ENCODE measurements at regions not wholly inside any gene's neighbourhood (a gene's known extent, or its start where the extent isn't known, plus 50 kb on each side); places are given as distances from the start of the nearest gene placed in this dataset.

GRCh38 chr11:10926801-10927211 is 69.0 kb upstream of the ZBED5 start:
- intact Hi-C loops (cut with DNase I), result no loop called here
- DNase-seq, result no peak
- no peak for ATAC-seq

- ATAC-seq (no peak), DNase-seq (no peak)
- intact Hi-C loops (cut with DNase I), result no loop called here
These were observed 67.5 kb upstream of the ZBED5 start for GRCh38 chr11:10925149-10925926.

- intact Hi-C loops (cut with DNase I), result no loop called here
- DNase-seq (no peak), ATAC-seq (no peak)
These were observed 66.0 kb upstream of the ZBED5 start for GRCh38 chr11:10923882-10924281.

GRCh38 chr11:10922892-10923291 is 65.0 kb upstream of the ZBED5 start:
- intact Hi-C loops (cut with DNase I), result no loop called here
- DNase-seq (no peak), ATAC-seq (no peak)

- no peak for ATAC-seq
- no peak for DNase-seq
- intact Hi-C loops (cut with DNase I), result no loop called here
These were observed 63.0 kb upstream of the ZBED5 start for GRCh38 chr11:10920875-10921274.

GRCh38 chr11:10920205-10920604 is 62.4 kb upstream of the ZBED5 start:
- DNase-seq (no peak), ATAC-seq (peak; percentile 61 to 82)
- intact Hi-C loops (cut with DNase I), result no loop called here

GRCh38 chr11:10918698-10919097 is 60.8 kb upstream of the ZBED5 start:
- no peak for ATAC-seq
- intact Hi-C loops (cut with DNase I), result loop anchor here in 1 of 2 donors (10.0 kb wide), 1 partner anchor 64 kb away; the partner anchor contains the start of gene ZBED5
- DNase-seq, result no peak

- intact Hi-C loops (cut with DNase I), result loop anchor here in 1 of 2 donors (10.0 kb wide), 1 partner anchor 63 kb away; the partner anchor contains the start of gene ZBED5
- no peak for ATAC-seq
- DNase-seq, result no peak
These were observed 60.4 kb upstream of the ZBED5 start for GRCh38 chr11:10918275-10918674.

GRCh38 chr11:10917802-10918201 is 59.9 kb upstream of the ZBED5 start:
- ATAC-seq (no peak), DNase-seq (no peak)
- intact Hi-C loops (cut with DNase I), result loop anchor here in 1 of 2 donors (10.0 kb wide), 1 partner anchor 63 kb away; the partner anchor contains the start of gene ZBED5

GRCh38 chr11:10916665-10917064 is 58.8 kb upstream of the ZBED5 start:
- DNase-seq (no peak), ATAC-seq (peak in 1 of 2 donors; percentile 27)
- intact Hi-C loops (cut with DNase I), result loop anchor here in 1 of 2 donors (10.0 kb wide), 1 partner anchor 62 kb away; the partner anchor contains the start of gene ZBED5

- DNase-seq, result no peak
- ATAC-seq, result no peak
- intact Hi-C loops (cut with DNase I), result loop anchor here in 1 of 2 donors (10.0 kb wide), 1 partner anchor 59 kb away; the partner anchor contains the start of gene ZBED5
These were observed 56.2 kb upstream of the ZBED5 start for GRCh38 chr11:10914050-10914449.

GRCh38 chr11:10913075-10913474 is 55.2 kb upstream of the ZBED5 start:
- intact Hi-C loops (cut with DNase I), result loop anchor here in 1 of 2 donors (10.0 kb wide), 1 partner anchor 58 kb away; the partner anchor contains the start of gene ZBED5
- DNase-seq (no peak), ATAC-seq (peak in 1 of 2 donors; percentile 53)

GRCh38 chr11:10911907-10912306 is 54.1 kb upstream of the ZBED5 start:
- ATAC-seq, result no peak
- no peak for DNase-seq
- intact Hi-C loops (cut with DNase I), result loop anchor here in 1 of 2 donors (10.0 kb wide), 1 partner anchor 57 kb away; the partner anchor contains the start of gene ZBED5

GRCh38 chr11:10909141-10909883 is 51.5 kb upstream of the ZBED5 start:
- ATAC-seq (peak in 1 of 2 donors; percentile 79), DNase-seq (no peak)
- intact Hi-C loops (cut with DNase I), result loop anchor here in 1 of 2 donors (10.0 kb wide), 1 partner anchor 115 kb away; no protein-coding TSS in a partner anchor

- DNase-seq, result no peak
- ATAC-seq, result peak in 1 of 2 donors; percentile 21
- intact Hi-C loops (cut with DNase I), result loop anchor here in 1 of 2 donors (10.0 kb wide), 1 partner anchor 114 kb away; no protein-coding TSS in a partner anchor
These were observed 50.5 kb upstream of the ZBED5 start for GRCh38 chr11:10908215-10908951.

Measured in left cardiac atrium (tissue), 4 donors.